ENCODE measurements at regions not wholly inside any gene's neighbourhood (a gene's known extent, or its start where the extent isn't known, plus 50 kb on each side); places are given as distances from the start of the nearest gene placed in this dataset.

DNA sequence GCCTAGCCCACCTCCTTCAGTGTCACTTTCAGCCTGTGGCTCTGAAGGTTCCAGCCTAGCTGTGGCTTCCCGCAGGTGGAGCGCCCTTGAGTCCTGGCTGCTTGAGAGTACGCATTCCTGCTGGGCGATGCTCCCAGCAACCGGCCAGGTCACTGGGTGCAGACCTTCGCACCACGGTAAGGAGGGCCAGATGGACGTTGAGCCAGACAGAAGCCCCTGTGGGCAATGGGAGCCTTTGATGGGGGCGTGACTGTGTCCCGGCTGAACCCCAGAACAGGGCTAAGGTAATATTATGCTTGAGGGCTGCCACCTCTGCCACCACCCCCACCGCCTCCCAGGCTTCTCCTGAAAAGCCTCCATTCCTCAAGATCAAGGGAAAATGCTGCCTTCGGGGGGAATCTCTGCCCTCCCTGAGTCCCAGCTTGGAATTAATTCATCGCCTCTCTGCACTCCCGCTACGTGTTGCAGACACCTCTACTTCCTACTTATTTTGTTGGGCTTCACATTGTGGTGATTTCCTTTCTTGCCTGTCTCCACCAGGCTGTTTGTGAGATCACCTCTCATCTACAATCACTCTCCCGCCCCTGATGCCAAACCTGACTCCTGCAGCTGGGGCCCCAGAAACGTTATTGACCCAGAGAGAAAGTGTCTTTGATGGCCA, 144.9 kb upstream of the NECTIN1 start:
- TF ChIP-seq MXI1 (IDR thresholded peaks at IDR 0.05; ENCODE audit: borderline replicate concordance, low read depth, low read length) (no peak), RAD21 (IDR thresholded peaks at IDR 0.05; ENCODE audit: low read length) (no peak), CTCF (conservative IDR thresholded peaks at IDR 0.05; ENCODE audit: low read depth, low read length) (no peak), POLR2A (IDR thresholded peaks at IDR 0.05; ENCODE audit: low read depth, low read length) (no peak), RCOR1 (IDR thresholded peaks at IDR 0.05; ENCODE audit: insufficient replicate concordance, low read length) (no peak), BHLHE40 (IDR thresholded peaks at IDR 0.05; ENCODE audit: low read depth, low read length) (no peak)

All from IMR-90 (cell line).